ENCODE measurements at regions not wholly inside any gene's neighbourhood (a gene's known extent, or its start where the extent isn't known, plus 50 kb on each side); places are given as distances from the start of the nearest gene placed in this dataset.
"Not testable (repeated sequence)": the region's sequence is repeated elsewhere in the genome, so short reads cannot be mapped to it uniquely, and the experiment has no call there.

DNA sequence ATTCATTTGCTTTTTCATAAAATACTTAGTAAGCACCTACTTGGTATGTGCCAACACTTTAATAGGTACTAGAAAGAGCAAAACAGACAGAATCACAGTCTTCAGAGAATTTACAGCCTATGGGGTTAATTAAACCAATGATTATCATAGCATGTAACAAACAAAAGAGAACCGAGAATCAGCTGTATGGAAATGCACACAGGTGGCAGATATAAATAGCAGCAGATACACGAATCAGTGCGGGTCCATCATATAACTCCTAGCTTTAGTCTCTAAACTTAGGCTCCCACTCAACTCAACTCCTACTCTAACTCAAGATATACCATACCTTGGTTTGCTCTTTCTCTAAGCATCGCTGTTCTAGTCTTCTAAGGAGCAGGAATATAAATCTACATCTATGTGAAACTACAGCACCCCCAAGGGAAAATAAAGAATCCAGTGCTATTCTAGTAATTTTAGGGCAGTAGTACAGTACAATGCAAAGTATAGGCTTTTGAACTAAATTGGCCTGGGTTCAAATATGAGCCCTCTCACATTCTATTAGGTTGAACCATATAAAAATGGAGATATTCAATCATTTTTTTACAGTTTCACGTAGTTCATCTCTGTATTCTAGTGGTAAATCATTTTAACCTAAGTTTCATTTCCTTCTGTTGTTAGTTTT is 108.5 kb upstream of the NBPF9 start:
- H3K4me1 Mint-ChIP-seq; H3K27ac Mint-ChIP-seq; H3K4me3 Mint-ChIP-seq; ATAC-seq; DNase-seq; POLR2A ChIA-PET; H3K36me3 Mint-ChIP-seq (ENCODE audit: low read depth); intact Hi-C loops (cut with DNase I, micrococcal nuclease); CTCF ChIA-PET; H3K9me3 Mint-ChIP-seq (ENCODE audit: low read depth); H3K27me3 Mint-ChIP-seq: not testable (repeated sequence)

DNA sequence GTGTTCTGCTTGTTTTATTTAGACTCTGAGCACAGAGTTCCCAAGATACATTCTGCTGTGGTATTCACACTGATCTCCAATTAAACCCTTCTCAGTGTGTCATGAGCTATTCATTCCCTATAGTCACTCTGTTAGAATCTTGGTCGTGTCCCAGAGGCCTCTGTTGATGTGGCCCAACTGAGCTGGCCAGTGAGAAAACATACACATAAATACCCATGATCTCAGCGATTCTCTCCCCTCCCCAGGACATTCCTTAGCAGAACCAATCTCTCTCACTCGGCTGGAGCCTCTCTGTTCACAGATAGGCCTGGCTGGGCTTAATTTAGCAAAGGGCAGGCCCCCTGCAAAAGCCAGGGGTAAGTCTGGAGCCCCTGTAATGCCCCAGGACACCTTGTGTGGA is 109.6 kb upstream of the NBPF9 start:
- H3K4me1 Mint-ChIP-seq; DNase-seq; H3K9me3 Mint-ChIP-seq (ENCODE audit: low read depth); intact Hi-C loops (cut with DNase I, micrococcal nuclease); H3K27me3 Mint-ChIP-seq; H3K27ac Mint-ChIP-seq; POLR2A ChIA-PET; ATAC-seq; H3K36me3 Mint-ChIP-seq (ENCODE audit: low read depth); CTCF ChIA-PET; H3K4me3 Mint-ChIP-seq: not testable (repeated sequence)

DNA sequence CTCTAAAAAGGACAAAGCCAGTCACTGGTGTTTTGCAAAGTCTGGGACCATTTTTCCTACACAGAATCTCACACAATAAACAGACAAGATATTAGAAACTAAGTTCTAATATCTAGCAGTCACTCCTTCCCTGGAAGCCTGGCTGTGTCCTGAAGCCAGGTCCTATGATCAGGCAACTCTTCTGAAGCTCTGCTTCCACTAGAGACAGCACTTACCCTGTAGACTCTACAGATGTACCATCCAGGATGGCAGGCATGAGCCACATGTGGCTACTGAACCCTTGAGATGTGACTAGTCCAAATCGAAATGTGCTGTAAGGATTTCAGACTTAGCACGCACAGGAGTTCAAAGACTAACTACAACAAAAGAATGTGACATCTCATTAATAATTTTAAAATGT is 110.3 kb upstream of the NBPF9 start:
- H3K4me1 Mint-ChIP-seq; intact Hi-C loops (cut with DNase I, micrococcal nuclease); CTCF ChIA-PET; POLR2A ChIA-PET; ATAC-seq; H3K36me3 Mint-ChIP-seq (ENCODE audit: low read depth); H3K27me3 Mint-ChIP-seq; H3K27ac Mint-ChIP-seq; H3K9me3 Mint-ChIP-seq (ENCODE audit: low read depth); DNase-seq; H3K4me3 Mint-ChIP-seq: not testable (repeated sequence)

DNA sequence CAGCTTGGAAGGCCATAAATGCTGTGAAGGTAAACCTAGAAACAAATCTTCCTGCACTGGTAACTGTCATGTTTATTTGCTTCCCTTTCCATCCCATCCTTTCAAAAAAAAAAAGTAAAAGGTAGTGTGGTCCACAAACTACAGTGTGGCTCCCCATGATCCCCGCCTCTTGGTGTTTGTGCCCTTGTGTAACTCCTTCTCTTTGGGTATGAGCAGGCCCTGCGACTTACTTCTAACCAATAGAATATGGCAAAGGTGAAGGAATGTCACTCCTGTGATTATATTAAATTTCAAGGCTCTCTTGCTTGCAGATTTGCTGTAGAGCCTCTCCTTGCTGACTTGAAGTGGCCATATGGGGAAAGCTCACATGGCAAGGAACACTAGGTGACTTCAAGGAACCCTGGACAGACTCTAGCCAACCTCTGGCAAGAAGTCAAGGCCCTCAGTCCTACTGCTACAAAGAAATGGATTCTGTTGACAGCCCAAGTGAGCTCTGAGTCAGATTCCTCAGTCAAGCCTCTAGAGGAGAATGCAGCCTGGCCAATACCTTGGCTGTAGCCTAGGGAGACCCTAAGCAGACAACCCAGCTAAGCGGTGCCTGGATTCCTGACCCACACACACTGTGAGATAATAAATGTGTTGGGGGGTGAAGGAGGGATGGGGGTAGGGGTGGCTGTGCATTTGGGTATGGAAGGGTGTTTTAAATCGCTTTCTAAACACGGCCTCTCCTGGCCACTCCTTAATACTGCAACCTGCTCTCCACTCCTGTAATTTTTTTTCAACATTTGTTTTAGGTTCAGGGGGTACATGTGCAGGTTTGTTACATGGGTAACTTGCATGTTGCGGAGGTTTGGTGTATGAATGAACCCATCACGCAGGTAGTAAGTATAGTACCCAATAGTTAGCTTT is 115.0 kb upstream of the NBPF9 start:
- H3K27ac Mint-ChIP-seq; H3K36me3 Mint-ChIP-seq (ENCODE audit: low read depth); DNase-seq; H3K27me3 Mint-ChIP-seq; intact Hi-C loops (cut with DNase I, micrococcal nuclease); CTCF ChIA-PET; ATAC-seq; H3K9me3 Mint-ChIP-seq (ENCODE audit: low read depth); H3K4me3 Mint-ChIP-seq; H3K4me1 Mint-ChIP-seq; POLR2A ChIA-PET: not testable (repeated sequence)

DNA sequence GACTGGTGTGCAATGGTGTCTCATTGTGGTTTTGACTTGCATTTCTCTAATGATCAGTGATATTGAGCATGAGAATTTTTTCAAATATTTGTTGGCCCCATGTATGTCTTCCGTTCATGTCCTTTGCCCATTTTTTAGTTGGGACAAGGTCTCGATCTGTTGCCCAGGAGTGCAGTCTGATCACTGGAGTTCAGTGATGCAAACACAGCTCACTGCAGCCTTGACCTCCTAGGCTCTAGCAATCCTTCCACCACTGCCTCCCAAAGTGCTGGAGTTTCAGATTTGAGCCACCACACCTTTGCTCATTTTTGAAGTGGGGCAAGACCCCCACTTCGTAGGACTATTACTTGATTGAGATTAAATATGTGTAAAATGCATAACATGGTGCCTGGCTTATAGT is 116.2 kb upstream of the NBPF9 start:
- intact Hi-C loops (cut with DNase I, micrococcal nuclease); CTCF ChIA-PET; H3K36me3 Mint-ChIP-seq (ENCODE audit: low read depth); ATAC-seq; H3K4me3 Mint-ChIP-seq; DNase-seq; POLR2A ChIA-PET; H3K27me3 Mint-ChIP-seq; H3K4me1 Mint-ChIP-seq; H3K9me3 Mint-ChIP-seq (ENCODE audit: low read depth); H3K27ac Mint-ChIP-seq: not testable (repeated sequence)

DNA sequence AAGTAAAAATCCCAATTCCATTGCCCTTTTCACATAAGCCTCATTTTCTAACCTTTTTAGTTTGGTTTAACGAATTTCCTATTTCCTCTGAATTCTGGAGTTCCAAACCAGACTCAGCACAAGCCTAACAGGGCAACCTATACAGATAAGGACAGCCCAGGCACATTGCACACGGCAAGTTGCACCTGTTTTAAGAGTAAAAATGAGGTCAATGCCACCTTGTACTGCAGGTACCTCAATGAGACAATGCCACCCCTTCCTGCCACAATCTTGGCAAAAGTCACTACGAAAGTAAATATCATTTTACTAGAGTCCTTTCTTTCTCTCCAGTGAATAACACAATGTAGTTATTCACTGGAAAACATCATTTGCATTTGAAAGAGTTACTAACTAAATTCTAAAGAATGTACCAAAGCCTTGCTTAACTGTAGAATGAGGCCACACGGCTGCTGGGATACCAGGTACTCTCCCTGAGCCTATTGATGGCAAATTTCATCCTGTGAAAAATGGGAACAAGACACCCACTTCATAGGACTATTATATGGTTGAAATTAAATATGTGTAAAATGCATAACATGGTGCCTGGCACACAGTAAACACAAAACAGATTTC is 117.2 kb upstream of the NBPF9 start:
- CTCF ChIA-PET; POLR2A ChIA-PET; H3K36me3 Mint-ChIP-seq (ENCODE audit: low read depth); ATAC-seq; H3K9me3 Mint-ChIP-seq (ENCODE audit: low read depth); H3K27me3 Mint-ChIP-seq; intact Hi-C loops (cut with DNase I, micrococcal nuclease); H3K27ac Mint-ChIP-seq; H3K4me3 Mint-ChIP-seq; DNase-seq; H3K4me1 Mint-ChIP-seq: not testable (repeated sequence)

DNA sequence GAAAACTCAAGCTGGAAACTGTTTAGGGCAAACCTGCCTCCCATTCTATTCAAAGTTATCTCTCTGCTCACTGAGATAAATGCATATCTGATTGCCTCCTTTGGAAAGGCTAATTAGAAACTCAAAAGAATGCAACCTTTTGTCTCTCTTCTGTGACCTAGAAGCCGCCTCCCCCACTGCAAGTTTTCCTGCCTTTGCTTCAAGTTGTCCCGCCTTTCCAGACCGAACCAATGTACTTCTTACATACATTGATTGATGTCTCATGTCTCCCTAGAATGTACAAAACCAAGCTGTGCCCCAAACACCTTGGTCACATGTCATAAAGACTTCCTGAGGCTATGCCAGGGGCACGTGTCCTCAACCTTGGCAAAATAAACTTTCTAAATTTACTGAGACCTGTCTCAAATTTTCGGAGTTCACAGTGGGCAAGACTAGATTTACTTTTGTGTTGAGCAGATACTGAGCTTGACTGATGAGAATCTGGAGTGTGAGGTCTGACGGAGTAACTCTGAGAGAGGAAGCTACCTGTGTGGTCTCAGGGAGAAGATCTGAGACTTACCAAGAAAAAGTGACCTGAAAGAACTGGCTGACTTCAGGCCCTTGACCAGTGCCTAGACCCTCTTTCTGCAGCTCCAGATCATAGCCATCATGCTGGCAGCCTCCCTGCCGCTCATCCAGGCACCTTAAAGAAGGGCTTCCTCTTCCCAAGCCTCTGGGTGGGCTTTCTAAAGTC is 124.7 kb upstream of the NBPF9 start:
- H3K4me3 Mint-ChIP-seq; H3K27ac Mint-ChIP-seq; H3K36me3 Mint-ChIP-seq (ENCODE audit: low read depth); intact Hi-C loops (cut with DNase I, micrococcal nuclease); H3K4me1 Mint-ChIP-seq; H3K9me3 Mint-ChIP-seq (ENCODE audit: low read depth); DNase-seq; CTCF ChIA-PET; POLR2A ChIA-PET; H3K27me3 Mint-ChIP-seq: not testable (repeated sequence)
- ATAC-seq = peak; percentile 13

DNA sequence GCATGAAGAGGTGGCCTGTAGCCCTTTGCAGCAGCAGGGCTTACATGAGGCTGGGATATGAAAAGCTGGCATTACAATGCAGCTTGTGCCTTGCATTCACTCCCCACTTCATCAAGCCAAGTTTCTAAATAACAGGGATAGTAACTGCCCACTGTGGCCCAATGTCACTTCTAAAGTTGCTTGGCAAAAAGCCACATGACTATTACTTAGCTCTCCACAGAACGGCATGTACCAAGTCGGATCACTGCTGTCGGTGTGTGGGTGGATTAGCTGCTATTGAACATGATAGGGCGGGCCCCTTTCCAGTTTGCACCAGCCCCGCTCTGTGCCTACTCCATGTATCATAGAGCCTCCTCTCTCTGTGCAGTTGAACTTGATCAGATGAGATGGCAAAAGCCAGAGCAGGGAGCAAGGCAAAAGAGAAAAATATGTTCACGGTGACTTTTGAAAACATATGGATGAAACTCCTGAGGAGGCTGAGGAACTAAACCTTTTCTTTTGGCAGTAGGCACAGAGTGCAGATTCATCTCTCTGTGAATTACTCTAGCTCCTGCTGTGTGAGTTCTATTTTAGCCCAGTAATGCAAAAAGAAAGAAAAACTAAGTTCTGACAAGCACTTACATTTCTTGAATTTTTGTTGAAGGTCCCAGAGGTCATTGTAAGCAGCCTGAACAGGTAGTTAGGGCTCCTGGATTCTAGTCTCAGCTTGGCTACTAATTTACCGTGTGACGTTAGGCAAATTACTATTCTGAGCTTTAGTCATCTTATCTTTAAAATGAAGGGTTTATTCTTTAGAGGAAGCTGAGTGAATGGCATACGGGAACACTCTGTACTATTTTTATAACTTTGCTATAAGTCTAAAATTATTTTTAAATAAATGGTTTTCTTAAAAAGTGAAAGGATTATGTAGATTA is 125.6 kb upstream of the NBPF9 start:
- H3K9me3 Mint-ChIP-seq (ENCODE audit: low read depth); H3K4me3 Mint-ChIP-seq; H3K36me3 Mint-ChIP-seq (ENCODE audit: low read depth); H3K27ac Mint-ChIP-seq; CTCF ChIA-PET; H3K4me1 Mint-ChIP-seq; POLR2A ChIA-PET; DNase-seq; H3K27me3 Mint-ChIP-seq; intact Hi-C loops (cut with DNase I, micrococcal nuclease): not testable (repeated sequence)
- ATAC-seq = peak; percentile 96

DNA sequence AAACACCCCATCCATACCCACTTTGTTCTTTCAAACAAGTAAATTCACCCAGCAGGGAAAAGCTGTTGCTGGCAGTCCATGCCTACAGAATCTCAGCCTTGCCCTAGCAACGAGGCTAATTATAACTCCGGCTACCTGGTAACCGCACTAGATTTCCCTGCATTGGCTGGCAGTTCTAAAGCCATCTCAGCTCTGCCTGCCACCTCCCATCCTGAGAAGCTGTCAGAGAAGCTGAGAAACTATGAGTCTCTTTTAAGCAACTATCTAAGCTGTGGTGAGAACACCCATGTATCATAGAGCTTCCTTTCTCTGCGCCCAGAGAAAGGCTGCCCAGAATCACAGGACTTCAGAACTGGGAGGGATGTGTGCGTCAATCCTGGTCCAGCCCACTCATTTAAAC is 126.5 kb upstream of the NBPF9 start:
- peak; percentile 74 for ATAC-seq
- intact Hi-C loops (cut with DNase I, micrococcal nuclease) = not testable (repeated sequence)

DNA sequence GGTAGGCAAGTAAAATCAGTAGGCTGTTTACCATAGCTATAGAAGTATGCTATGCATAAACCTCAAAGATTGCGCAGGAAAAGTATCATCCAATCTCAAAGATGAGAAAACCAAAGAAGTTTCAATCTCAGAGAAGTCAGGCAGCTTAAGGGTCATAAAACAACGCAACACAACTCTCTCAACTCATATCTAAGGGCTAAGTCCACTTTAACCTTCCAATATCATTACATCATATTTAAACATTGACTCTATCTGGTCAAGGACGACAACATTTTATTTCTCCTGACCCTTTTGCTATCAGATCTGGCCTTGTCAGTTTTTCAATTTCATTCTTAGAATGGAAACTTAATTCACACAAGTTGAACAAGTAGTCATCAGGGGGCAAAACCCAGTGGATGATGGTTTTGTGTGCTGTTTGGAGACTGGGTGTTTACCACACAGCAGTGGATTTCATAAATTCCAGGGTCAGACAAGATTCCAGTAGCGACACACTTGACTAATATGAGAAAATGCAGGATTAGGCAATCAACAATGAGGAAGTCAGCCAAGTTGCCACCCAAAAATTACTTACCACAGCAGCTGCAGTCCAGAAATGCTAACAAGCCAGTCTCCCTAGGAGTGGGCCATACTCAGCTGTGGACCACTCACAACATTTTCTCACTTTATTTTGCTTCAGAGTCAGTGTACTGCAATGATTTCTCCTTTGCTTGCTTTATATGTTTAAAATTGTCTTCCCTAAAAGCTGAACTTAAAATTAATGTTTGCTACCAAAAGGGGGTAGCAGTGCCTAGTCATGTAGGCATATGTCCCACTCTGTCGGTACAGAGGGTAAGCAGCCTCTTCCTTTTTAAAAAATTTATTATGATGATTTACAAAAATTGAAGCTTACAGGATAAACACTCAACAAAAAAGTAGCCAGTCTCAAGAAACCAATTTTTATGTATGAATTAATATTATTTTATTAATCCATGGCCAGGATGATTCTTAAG is 131.9 kb upstream of the NBPF9 start:
- H3K4me1 Mint-ChIP-seq; H3K4me3 Mint-ChIP-seq; DNase-seq; H3K9me3 Mint-ChIP-seq (ENCODE audit: low read depth); POLR2A ChIA-PET; CTCF ChIA-PET; H3K27ac Mint-ChIP-seq; intact Hi-C loops (cut with DNase I, micrococcal nuclease); ATAC-seq; H3K27me3 Mint-ChIP-seq; H3K36me3 Mint-ChIP-seq (ENCODE audit: low read depth): not testable (repeated sequence)

More for the DNA sequence above, 126.5 kb upstream of the NBPF9 start:
- H3K27ac Mint-ChIP-seq; H3K4me3 Mint-ChIP-seq; H3K27me3 Mint-ChIP-seq; POLR2A ChIA-PET; H3K4me1 Mint-ChIP-seq; H3K9me3 Mint-ChIP-seq (ENCODE audit: low read depth); H3K36me3 Mint-ChIP-seq (ENCODE audit: low read depth); DNase-seq; CTCF ChIA-PET: not testable (repeated sequence)
